HL-60 (cell line): ENCODE measurements at regions not wholly inside any gene's neighbourhood (a gene's known extent, or its start where the extent isn't known, plus 50 kb on each side); places are given as distances from the start of the nearest gene placed in this dataset.

Experiments used
- DNase-seq, 2 experiments: peaks; one replicate each; pipeline ENCODE4 v3.0.0-alpha.2; 2010 to 2020; ENCODE audit warnings: low read depth in 1 of 2, low spot score in 1 of 2
- H3K27ac ChIP-seq: fragments of 250-450 bp; sonication (Bioruptor Pico); replicated peaks from 2 replicates; pipeline ENCODE4 v1.5.1; 2020; ENCODE audit warnings: mild to moderate bottlenecking, moderate library complexity
- H3K27me3 ChIP-seq: fragments of 250-450 bp; sonication (Bioruptor Pico); 2 replicates; pipeline ENCODE4 v1.5.1; 2021; ENCODE audit warnings: mild to moderate bottlenecking, moderate library complexity; ENCODE audit not compliant: insufficient read depth, poor library complexity, severe bottlenecking
- H3K4me3 ChIP-seq: replicated peaks from 2 replicates; pipeline ENCODE4 v1.5.1; 2011; ENCODE audit warnings: mild to moderate bottlenecking, control low read depth, low read length; ENCODE audit not compliant: insufficient read depth
- CTCF ChIP-seq: IDR thresholded peaks from one replicate; pipeline ENCODE4 v1.5.1; 2011; ENCODE audit warnings: low read length, control low read depth, inconsistent platforms; ENCODE audit not compliant: insufficient read depth
- GABPA ChIP-seq: IDR thresholded peaks from 2 replicates; pipeline ENCODE4 v1.6.1; 2012; ENCODE audit warnings: low read depth
- POLR2AphosphoS5 ChIP-seq: IDR thresholded peaks from 2 replicates; pipeline ENCODE4 v1.6.1; 2012; ENCODE audit warnings: low read depth
- REST ChIP-seq: IDR thresholded peaks from 2 replicates; pipeline ENCODE4 v1.6.1; 2012; ENCODE audit warnings: low read depth; ENCODE audit not compliant: insufficient replicate concordance
- SPI1 ChIP-seq: IDR thresholded peaks from 2 replicates; pipeline ENCODE4 v1.6.1; 2012; ENCODE audit warnings: low read depth, mild to moderate bottlenecking, borderline replicate concordance

- DNase-seq, result no peak
- Histone ChIP-seq H3K27me3 (no peaks in the 10 kb centered on the region), H3K27ac (no peak overlapping the region), H3K4me3 (no peak overlapping the region)
- TF ChIP-seq REST (no peak), GABPA (no peak), SPI1 (no peak), POLR2AphosphoS5 (no peak)
These were observed 327.4 kb downstream of the SH3GL2 start for GRCh38 chr9:17906176-17906840.

GRCh38 chr9:17906841-17907778 is 328.2 kb downstream of the SH3GL2 start:
- no peak for TF ChIP-seq GABPA
- no peak for TF ChIP-seq SPI1
- TF ChIP-seq REST, result no peak
- no peak for TF ChIP-seq CTCF
- no peak for TF ChIP-seq POLR2AphosphoS5
- no peak overlapping the region for H3K27ac ChIP-seq
- H3K27me3 ChIP-seq, result no peaks in the 10 kb centered on the region
- no peak for DNase-seq
- no peak overlapping the region for H3K4me3 ChIP-seq

GRCh38 chr9:17907779-17908508 is 329.1 kb downstream of the SH3GL2 start:
- H3K4me3 ChIP-seq, result no peak overlapping the region
- TF ChIP-seq CTCF, result no peak
- TF ChIP-seq SPI1, result no peak
- TF ChIP-seq REST, result no peak
- no peak for TF ChIP-seq POLR2AphosphoS5
- no peak for TF ChIP-seq GABPA
- no peak overlapping the region for H3K27ac ChIP-seq
- DNase-seq, result no peak
- no peaks in the 10 kb centered on the region for H3K27me3 ChIP-seq
